Hematopoietic multipotent progenitor cell treated with erythropoietin and hydrocortisone succinate and interleukin-3 and kit ligand, for 4 days (in vitro differentiated cells): ENCODE measurements at regions not wholly inside any gene's neighbourhood (a gene's known extent, or its start where the extent isn't known, plus 50 kb on each side); places are given as distances from the start of the nearest gene placed in this dataset.

Experiments
- DNase-seq: peaks from one replicate; pipeline ENCODE4 v3.0.0-alpha.2; 2015

DNA sequence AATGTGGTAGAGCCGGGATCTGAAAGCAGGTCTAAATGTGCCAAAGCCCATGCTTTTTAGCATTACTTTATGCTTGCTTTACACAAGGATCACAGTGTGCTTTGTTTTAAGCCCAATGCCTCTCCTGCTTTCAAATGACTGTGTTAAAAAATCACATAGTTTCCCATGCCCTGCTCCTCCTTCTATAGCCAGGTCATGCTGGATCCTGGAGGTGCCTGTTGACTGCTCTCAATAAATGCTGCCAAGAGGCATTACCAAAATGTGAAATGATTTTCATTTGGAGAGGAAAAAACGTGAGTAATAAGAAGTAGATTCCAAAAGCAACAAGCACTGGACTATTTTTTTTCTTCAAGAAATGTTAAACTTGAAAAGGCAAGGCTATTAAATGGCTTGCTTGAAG is 420.7 kb upstream of the USP24 start:
- DNase-seq = no peak

DNA sequence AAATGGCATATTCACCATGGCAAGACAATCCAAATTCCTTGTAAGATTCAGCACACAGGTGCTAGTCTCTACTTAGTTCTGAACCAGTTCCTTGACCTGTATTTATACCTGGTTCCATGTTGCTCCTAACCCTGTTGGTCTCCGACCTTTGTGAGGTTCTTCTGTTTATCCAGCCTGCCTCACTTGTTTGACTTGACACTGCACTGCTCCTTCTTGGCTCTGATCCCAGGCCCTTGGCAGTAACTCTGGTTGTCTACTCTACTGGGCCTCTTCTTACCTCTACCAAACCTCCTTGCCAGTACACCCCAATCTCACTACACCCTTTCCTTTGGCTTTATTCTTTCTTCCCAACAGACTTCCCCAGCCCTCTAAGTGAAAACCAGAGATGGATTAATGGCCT is 419.4 kb upstream of the USP24 start:
- no peak for DNase-seq

DNA sequence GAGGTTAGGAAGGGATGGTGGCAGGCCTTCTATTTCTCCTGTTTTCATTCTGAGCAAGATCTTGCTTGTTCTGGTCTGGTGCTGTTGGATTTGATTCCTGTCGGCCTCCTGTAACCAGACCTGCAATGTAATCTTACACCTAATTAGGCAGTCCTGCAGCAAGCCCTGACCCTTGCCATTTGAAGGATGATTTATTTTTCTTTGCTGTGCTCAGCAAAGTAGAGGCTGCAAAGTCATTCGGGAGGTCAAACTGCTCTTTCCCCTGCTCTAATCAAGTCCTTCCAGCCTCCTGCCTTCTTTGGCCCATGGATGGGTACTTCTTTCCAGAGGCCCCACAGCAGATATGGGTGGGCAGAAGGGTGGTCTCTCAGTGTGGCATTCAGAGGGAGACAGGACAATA is 417.7 kb upstream of the USP24 start:
- no peak for DNase-seq

DNA sequence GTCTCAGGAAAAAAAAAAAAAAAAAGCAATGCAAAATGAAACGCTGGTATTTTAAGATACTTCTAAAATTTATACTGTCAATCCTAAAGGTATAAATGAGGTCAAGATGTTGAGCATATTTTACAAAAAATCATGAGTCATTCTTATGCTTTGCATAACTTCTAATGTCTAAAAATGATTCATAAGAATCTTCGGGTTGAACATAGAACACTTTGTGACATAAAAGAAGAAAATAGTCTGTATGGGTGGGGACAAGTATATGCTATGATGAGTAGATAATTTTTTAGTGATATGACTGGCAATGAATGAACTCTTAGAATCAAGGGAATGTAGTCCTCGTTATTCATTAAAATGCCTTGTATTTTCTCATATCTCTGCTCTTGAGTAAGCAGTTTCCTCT is 416.9 kb upstream of the USP24 start:
- peak; percentile 13 for DNase-seq

DNA sequence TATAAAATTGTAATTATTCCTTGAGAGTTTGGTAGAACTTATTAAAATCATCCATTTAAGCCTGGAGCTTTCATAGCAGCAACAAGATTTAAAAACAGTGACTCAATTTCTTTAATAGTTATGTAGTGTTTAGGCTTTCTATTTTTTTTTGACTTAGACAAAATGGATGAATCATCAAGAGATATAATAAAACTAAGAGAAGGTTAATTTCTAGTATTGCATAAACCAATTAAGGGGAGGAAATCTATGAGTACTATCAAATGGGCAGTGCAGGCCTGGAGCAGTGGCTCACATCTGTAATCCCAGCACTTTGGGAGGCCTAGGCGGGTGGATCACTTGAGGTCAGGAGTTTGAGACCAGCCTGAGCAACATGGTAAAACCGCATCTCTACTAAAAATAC is 416.3 kb upstream of the USP24 start:
- no peak for DNase-seq

DNA sequence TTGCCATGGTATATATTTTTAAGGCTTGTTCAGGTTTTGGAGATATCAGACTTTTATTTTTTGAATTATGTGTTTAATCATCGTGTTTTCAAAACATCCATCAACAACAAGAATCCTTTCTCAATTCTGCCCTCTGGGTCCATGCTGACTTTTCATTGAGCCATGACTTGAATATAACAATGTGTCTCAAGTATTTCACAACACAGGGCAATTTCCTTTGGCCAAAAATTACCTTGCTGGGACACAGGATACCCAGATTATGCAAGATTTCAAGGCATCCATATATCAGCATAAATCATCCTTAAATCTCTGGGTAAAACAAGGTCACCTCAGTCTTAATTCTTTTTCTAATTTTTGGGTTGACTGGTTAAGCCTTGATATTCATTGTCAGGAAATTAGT is 411.2 kb upstream of the USP24 start:
- no peak for DNase-seq

DNA sequence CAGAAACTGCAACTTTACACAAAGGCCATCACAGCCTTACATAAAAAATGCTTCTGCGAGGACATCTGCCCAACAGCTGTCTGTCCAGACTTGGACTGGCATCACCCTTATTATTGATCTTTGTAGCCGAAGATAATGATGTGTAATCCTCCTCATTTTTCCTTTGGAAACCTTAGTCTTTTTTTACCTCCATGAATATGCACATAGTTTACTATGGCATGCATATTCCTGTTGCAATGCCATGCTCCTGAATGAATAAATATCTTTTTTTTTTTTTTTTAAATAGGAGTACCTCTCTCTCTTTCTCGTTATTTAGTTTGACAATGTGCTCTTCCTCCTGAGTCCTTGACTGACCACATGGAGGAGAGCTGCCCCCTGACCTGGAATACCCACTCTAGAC is 409.6 kb upstream of the USP24 start:
- DNase-seq = no peak

DNA sequence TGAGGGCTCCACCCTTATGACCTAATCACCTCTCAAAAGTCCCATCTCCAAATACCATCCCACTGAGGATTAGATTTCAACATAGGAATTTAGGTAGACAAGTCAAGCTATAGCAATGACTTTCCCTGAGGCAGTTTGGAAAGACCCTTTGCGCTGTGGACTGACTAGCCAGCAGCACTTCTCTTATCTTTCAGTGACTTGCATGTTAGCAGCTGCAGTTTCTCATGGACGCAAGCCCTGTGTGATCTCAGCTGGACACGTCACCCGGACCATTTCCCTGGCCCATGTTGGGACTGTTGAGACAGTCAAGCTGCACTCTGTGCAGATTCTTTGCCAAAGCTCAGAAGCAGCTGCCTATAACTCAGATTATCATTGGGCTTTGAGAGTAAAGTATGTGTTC is 408.1 kb upstream of the USP24 start:
- DNase-seq = no peak

DNA sequence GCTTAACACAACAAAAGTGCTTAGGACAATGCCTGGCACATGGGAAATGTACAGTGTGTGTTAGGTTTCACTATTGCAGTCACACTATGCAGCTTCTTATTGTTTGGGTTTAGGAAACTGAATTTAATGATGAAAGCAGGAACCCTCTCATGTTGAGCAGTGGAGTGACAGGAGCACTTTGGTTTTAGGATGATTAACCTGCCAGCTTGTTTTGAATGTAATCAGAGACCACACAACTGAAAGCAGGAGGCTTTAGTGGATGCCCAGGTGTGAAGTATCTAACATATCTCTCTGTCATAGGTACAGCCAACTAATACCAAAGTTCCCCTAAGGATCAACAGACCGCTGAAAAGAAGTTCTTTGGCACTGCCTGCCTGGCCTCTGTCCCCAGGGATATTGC is 406.9 kb upstream of the USP24 start:
- no peak for DNase-seq

DNA sequence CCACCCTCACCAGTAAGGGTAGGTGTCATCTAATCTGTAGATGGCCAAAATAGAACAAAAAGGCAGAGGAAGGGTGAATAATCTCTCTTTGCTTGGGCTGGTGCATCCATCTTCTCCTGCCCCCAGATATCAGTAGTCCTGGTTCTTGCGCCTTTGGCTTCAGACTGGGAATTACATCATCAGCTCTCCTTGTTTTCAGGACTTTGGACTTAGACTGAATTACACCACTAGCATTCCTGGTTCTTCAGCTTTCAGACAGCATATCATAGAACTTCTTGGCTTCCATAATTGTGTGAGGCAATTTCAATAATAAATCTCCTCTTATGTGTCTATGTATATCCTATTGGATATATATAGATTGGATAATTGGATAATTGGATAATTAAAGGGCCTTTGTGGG is 403.0 kb upstream of the USP24 start:
- DNase-seq = no peak

DNA sequence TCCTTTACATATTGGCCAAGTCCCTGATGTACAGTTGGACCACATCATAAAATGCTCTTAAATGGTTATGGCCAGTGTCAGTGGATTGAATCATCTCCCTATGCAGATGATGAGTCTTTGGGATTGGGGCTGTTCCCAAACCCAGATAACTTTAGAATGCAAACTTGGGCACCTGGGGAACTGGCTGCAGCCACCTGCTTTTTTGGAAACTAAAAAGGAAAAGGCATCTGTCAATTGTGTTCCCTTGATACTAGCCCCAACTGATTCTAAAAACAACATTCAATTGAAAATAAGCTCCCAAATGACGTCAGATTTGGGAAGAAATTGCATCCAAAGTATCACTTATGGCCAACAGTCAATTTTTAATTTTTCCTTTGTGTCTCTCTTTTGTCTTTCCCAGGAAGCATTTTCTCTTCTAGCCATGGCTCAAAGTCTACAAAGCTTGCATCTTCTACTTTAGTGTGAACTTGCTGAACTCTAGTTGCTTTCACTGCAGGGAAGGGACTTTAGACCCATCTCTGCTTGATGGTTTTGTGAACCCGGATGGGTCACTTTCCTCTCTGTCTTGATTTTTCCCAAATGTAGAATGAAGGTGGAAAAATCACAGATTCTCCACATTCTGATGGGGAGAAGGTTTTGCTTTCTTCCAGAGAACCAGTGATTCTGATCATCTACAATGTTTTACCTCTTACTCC is 402.3 kb upstream of the USP24 start:
- no peak for DNase-seq

DNA sequence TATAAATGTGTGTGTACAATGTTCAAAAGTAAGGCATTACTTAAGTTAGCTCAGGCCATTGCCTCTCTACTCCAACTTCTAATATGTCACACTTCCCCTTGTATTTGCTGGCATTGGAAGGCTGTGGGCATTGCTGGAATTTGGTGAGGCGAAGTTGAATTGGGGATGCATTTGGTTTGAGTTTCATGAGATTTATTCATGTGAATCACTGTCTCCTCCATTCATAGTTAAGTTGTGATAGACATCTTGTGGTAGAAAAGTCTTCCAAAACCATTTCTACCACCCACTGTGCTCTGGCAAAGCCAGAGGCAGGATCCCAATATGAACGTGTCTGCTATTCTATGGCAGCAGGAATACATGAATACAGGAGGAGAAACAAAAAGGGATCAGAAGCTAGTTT is 397.8 kb upstream of the USP24 start:
- no peak for DNase-seq

DNA sequence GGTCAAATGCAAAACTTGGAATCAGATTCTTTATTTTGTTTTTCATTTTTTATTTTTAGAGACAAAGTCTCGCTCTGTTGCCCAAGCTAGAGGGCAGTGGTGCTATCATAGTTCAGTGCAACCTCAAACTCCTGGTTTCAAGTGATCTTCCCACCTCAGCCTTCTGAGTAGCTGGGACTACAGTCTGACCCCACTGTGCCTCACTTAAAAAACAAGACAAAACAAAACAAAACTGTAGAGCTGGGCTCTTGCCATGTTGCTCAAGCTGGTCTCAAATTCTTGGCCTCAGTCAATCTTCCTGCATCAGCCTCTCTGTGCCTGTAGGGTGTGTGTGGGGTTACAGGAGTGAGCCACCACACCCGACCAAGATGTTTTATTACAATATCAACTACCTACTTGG is 396.0 kb upstream of the USP24 start:
- DNase-seq = no peak

DNA sequence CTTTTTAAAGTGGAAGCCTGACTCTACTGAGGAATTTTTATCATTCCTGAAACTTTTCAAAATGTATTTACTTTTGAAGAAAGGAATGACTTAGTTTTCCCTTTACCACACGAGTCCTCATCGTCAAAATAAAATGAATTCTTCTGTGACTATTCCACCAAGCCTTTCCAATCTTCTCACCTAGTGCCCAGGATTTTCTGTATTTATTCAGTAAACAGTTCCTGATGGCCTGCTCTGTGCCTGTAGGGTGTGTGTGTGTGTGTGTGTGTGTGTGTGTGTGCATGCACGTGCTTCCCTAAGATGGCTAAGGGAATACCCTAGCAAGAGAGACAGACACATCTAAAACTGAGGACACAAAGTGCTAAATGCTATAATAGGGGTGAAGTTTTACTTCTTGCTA is 395.0 kb upstream of the USP24 start:
- no peak for DNase-seq

DNA sequence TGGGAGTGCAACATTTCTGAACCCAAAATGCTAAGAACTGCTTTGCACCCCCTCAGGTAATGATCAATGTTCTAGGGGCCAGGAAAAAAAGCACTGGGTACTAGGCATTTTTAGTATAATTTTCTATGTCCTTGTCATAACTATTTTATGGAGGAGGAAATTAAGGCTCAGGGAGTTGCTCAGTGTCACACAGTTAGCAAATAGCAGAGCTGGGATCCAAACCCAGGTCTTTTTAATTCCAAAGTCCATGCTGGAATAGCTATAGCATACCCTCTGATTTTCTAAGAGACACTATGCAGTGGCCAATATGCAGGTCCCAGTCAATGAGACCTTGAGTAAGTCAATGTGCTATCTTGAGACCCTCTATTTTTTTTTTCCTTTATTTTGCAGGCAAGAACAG is 394.5 kb upstream of the USP24 start:
- no peak for DNase-seq

DNA sequence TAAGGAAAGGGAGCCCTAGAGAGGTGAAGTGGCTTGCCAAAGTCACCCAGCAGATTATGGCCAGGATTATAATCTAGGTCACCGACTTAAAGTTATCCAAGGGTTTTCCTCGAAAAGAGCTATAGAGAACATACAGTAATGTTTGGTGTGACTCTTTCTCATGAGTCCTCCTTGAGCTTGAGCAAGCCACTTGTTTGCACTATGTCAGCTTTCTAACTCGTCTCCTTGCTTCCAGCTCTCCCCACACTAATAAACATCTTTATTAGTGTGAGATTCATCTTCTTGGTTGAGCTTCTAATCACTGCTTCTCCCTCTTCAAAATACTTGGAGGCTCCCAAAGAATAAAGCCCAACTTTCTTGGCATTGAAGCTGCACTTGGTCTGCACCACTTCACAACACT is 390.0 kb upstream of the USP24 start:
- DNase-seq = no peak

DNA sequence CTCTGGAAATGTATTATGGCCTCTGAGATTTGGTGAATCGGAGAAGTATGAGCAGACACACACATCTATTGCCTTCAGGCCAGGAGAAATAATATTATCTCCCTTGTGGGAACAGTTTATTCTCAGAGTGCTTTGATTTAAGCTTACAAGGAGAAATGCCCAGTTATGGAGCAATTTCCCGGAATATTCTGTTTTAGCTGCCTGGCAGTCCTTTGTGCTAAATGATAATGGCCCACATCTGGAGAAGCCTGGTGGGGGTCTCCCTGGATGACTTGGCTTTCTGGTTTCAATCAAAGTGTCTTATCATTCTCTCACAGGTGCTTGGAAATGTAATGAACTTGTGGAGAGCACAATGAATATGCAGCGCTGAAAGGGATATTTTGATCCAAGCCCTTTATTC is 389.6 kb upstream of the USP24 start:
- DNase-seq = no peak

DNA sequence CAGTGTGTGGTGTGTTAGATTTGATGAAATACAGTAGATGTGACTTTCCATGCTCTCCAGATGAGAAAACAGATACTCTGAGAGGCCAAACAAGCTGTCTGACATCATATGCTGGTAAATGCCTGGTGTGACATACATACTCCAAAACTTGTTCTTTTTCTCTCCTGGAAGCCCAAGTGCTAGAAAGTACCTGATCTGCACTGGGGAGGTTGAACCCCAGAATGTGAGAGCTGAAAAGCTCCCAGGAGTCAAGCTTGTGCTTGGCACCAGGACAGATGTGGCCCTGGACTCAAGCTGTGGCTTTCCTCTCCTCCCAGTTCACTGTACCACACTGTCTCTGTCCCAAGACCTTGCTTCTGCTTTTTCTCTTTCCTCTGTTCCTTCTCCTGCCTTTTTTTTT is 389.0 kb upstream of the USP24 start:
- no peak for DNase-seq

DNA sequence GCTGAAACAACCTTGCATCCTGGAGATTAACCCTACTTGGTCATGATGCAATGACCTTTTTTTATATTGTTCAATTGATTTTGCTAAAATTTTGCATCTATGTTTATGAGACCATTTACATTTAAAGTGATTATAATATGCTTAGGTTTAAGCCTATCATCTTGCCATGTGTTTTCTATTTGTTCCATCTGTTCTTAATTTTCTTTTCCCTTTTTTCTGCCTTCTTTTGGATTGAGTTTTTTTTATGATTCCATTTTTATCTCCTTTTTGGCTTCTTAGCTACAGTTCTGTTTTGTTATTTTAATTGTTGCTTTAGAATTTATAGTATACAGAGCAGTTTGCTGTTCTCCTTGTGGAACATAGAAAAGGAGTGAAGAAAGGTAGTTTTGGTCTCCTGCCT is 385.1 kb upstream of the USP24 start:
- DNase-seq = no peak

DNA sequence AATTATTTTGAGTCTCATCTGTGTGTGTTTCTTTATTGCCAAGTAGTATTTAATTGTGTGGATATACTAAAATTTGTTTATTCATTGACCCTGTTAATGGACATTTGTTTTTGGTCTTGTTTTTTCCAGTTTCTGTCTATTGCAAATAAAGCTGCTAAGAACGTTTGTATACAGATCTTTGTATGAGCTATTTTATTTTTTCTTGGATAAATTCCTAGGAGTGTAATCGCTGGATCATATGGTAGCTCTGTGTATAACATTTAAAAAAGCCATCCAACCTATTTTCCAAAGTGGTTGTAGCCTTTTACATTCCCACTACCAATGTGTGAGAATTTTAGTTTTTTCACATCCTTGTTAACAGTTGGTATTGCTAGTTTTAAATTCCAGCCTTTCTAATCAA is 382.7 kb upstream of the USP24 start:
- DNase-seq = no peak

DNA sequence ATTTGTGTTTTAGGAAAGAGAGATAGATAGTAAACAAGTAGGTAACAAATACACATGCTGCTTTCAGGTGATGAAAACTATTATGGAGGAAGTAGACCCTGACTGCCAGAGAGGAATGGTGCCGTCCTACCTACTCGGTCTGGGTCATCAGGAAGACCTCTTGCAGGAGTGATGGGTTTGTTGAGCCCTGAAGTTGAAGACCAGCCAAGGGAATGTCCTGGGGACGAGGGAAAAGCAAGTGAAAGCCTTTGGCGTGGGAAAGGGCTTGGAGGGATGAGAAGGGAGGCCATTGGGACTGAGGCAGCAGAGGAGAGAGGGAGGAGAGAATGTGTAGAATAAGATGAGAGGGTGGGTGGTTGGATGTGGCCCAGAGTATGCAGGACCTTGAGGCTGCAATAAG is 379.5 kb upstream of the USP24 start:
- DNase-seq = no peak

DNA sequence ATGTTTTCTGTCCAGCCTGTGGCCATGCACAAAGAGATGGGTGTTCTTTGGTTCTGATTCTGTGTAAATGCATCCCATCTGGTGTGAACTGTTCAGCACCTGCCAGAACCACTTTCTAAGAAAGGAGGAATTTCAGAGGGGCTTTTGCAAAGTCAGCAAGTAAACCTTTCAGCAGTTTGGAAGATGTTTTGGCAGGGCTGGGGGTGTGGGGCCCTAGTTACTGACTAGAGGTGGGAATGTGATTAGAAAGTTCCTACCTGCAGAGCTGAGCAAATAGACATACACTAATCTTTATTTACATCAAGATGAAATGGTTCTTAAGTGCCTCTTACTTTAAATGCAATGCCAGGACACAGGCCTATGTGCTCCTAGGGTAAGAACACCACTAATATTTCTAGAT is 378.1 kb upstream of the USP24 start:
- DNase-seq = no peak

DNA sequence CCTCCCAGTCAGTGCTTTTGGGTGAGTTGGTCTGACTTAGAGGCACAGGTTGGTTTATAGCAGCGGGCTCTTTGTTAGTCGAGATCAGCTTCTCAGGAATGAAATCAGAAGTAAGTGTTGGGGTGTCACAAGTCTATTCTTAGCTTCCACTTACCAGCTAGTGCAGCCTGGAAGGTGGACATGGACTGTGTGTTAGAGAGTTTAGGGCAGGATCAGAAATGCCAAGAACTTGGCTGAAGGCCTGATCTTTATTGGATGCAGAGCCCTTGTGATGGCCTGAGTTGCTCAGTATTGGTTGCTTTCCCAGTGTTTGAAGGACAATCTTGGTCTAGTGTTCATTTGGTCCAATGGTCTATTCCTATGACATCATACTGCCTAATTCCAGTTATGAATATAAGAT is 377.0 kb upstream of the USP24 start:
- DNase-seq = no peak

DNA sequence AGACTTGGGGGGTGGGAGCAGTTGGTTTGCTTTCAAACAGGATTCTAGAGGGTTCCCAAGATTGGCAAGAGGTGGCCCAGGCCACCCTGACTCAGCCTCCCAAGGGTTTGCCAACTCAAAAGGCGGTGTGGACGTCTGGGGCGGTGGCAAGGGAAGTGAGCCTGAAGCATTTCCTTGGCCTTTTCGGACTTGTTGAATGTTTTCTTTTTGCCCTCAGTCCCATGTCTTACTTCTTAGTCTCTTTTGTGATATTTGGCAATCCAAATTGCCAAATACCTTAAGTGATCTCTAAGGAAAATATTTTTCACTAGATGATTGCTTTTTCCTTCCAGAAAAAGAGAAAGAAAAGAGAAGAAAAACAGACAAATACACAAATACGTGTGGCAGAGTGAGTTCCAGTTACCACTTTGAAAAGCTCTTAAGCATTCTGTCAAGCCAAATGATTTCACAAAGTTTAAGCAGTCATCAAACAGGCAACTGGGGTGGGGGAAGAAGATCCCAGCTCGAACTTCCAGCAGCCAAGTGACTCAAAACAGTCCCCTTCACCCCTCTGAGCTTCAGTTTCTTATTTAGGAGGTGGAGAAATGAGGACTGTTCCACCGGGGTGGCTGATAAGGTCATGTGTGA is 374.6 kb upstream of the USP24 start:
- DNase-seq = no peak

DNA sequence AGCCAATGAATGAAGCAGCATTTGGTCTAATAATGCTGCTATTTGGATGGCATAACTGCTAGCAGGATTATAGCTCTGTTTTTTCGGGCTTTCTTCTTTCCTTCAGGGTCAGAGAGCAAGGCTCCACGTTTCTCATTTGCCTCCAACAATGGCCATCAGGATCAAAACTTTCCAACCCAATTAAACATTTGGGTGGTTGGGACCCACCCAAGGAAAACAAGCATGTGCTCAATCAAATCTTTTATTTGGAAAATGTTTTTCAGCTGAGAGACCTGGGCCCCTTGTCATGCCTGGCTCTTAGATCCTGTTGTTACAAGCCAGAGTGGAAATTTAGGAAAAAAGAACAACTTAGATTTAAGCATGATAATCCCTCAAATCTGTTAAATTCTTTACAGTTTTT is 373.1 kb upstream of the USP24 start:
- no peak for DNase-seq
